ENCODE measurements at regions not wholly inside any gene's neighbourhood (a gene's known extent, or its start where the extent isn't known, plus 50 kb on each side); places are given as distances from the start of the nearest gene placed in this dataset.
"Not testable (repeated sequence)": the region's sequence is repeated elsewhere in the genome, so short reads cannot be mapped to it uniquely, and the experiment has no call there.

DNA sequence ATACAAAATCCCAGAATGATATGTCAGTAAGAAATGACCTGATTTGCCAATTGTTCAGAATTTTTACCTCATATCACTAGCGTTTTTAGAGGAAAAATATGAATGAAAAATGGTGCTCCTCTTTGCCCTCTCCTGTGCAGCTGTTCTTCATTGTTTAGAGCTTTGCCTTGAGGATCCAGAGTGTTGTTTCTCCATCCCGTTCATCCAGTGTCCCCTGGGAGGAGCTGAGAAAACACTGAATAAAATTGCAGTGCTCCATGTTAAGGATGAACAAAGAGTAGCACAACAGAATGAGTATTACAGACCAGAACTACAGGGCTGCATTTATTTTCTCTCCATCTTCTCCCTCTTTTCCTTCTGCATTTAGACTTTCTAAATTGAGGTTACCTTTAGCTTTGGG is 133.1 kb downstream of the ADCYAP1 start:
- ATAC-seq (ENCODE audit: insufficient read depth, low read depth) (no peak), DNase-seq (no peak)
- Histone ChIP-seq H3K27me3 (ENCODE audit: insufficient read depth, low read length, poor library complexity) (no peaks in the 10 kb centered on the region), H3K4me1 (ENCODE audit: insufficient read depth, low read length) (no peaks in the 10 kb centered on the region), H2AFZ (ENCODE audit: low read depth, low read length) (no peak overlapping the region), H3K9ac (ENCODE audit: low read depth, low read length) (no peak overlapping the region), H3K79me2 (ENCODE audit: insufficient read depth, low read length) (no peaks in the 10 kb centered on the region), H4K20me1 (ENCODE audit: insufficient read depth, low read length) (no peaks in the 10 kb centered on the region), H3K9me3 (ENCODE audit: insufficient read depth, low read length, severe bottlenecking) (no peaks in the 10 kb centered on the region), H3K27ac (ENCODE audit: low read length) (no peak overlapping the region), H3K36me3 (ENCODE audit: insufficient read depth, low read length) (no peaks in the 10 kb centered on the region), H3K4me3 (ENCODE audit: low read depth in 1 of 2, low read length in 2 of 2) (no peak overlapping the region), H3K4me2 (ENCODE audit: insufficient read depth, low read length) (no peak overlapping the region)
- TF ChIP-seq EZH2 (IDR thresholded peaks at IDR 0.05; ENCODE audit: borderline replicate concordance, low read depth, low read length, severe bottlenecking) (no peak), CTCF (IDR thresholded peaks at IDR 0.05; ENCODE audit: borderline replicate concordance, extremely low read depth, low read length, poor library complexity, severe bottlenecking) (no peak)

GRCh38 chr18:1039421-1039820 is 134.8 kb downstream of the ADCYAP1 start:
- TF ChIP-seq CTCF (IDR thresholded peaks at IDR 0.05; ENCODE audit: borderline replicate concordance, extremely low read depth, low read length, poor library complexity, severe bottlenecking) (no peak), EZH2 (IDR thresholded peaks at IDR 0.05; ENCODE audit: borderline replicate concordance, low read depth, low read length, severe bottlenecking) (no peak)
- no peak for ATAC-seq (ENCODE audit: insufficient read depth, low read depth)
- no peaks in the 10 kb centered on the region for H3K79me2 ChIP-seq (ENCODE audit: insufficient read depth, low read length)

GRCh38 chr18:1043039-1043438 is 138.4 kb downstream of the ADCYAP1 start:
- H3K4me1 ChIP-seq (ENCODE audit: insufficient read depth, low read length); H3K27ac ChIP-seq (ENCODE audit: low read length); H3K9me3 ChIP-seq (ENCODE audit: insufficient read depth, low read length, severe bottlenecking); H2AFZ ChIP-seq (ENCODE audit: low read depth, low read length); H3K4me3 ChIP-seq (ENCODE audit: low read depth in 1 of 2, low read length in 2 of 2); ATAC-seq (ENCODE audit: insufficient read depth, low read depth); H4K20me1 ChIP-seq (ENCODE audit: insufficient read depth, low read length); H3K79me2 ChIP-seq (ENCODE audit: insufficient read depth, low read length); H3K4me2 ChIP-seq (ENCODE audit: insufficient read depth, low read length); H3K9ac ChIP-seq (ENCODE audit: low read depth, low read length); H3K36me3 ChIP-seq (ENCODE audit: insufficient read depth, low read length); H3K27me3 ChIP-seq (ENCODE audit: insufficient read depth, low read length, poor library complexity); DNase-seq: not testable (repeated sequence)

More at GRCh38 chr18:1039421-1039820, 134.8 kb downstream of the ADCYAP1 start:
- Histone ChIP-seq H3K36me3 (ENCODE audit: insufficient read depth, low read length) (no peaks in the 10 kb centered on the region), H3K27ac (ENCODE audit: low read length) (no peak overlapping the region), H3K4me2 (ENCODE audit: insufficient read depth, low read length) (no peak overlapping the region), H3K27me3 (ENCODE audit: insufficient read depth, low read length, poor library complexity) (no peaks in the 10 kb centered on the region), H3K9me3 (ENCODE audit: insufficient read depth, low read length, severe bottlenecking) (no peaks in the 10 kb centered on the region), H3K4me3 (ENCODE audit: low read depth in 1 of 2, low read length in 2 of 2) (no peak overlapping the region), H3K4me1 (ENCODE audit: insufficient read depth, low read length) (no peaks in the 10 kb centered on the region), H2AFZ (ENCODE audit: low read depth, low read length) (no peak overlapping the region), H4K20me1 (ENCODE audit: insufficient read depth, low read length) (no peaks in the 10 kb centered on the region), H3K9ac (ENCODE audit: low read depth, low read length) (no peak overlapping the region)
- no peak for DNase-seq

- DNase-seq: no peak
- no peaks in the 10 kb centered on the region for H3K9me3 ChIP-seq (ENCODE audit: insufficient read depth, low read length, severe bottlenecking)
- H3K9ac ChIP-seq (ENCODE audit: low read depth, low read length): no peak overlapping the region
- H2AFZ ChIP-seq (ENCODE audit: low read depth, low read length): no peak overlapping the region
- ATAC-seq (ENCODE audit: insufficient read depth, low read depth): no peak
- H3K4me3 ChIP-seq (ENCODE audit: low read depth in 1 of 2, low read length in 2 of 2): no peak overlapping the region
- H3K36me3 ChIP-seq (ENCODE audit: insufficient read depth, low read length): no peaks in the 10 kb centered on the region
- H3K27me3 ChIP-seq (ENCODE audit: insufficient read depth, low read length, poor library complexity): no peaks in the 10 kb centered on the region
- no peak overlapping the region for H3K4me2 ChIP-seq (ENCODE audit: insufficient read depth, low read length)
- H3K79me2 ChIP-seq (ENCODE audit: insufficient read depth, low read length): no peaks in the 10 kb centered on the region
- no peaks in the 10 kb centered on the region for H3K4me1 ChIP-seq (ENCODE audit: insufficient read depth, low read length)
- TF ChIP-seq EZH2 (IDR thresholded peaks at IDR 0.05; ENCODE audit: borderline replicate concordance, low read depth, low read length, severe bottlenecking) (no peak), CTCF (IDR thresholded peaks at IDR 0.05; ENCODE audit: borderline replicate concordance, extremely low read depth, low read length, poor library complexity, severe bottlenecking) (no peak)
- no peak overlapping the region for H3K27ac ChIP-seq (ENCODE audit: low read length)
- H4K20me1 ChIP-seq (ENCODE audit: insufficient read depth, low read length): no peaks in the 10 kb centered on the region
Measured at GRCh38 chr18:1045658-1046057, 141.0 kb downstream of the ADCYAP1 start.

All from DND-41 (cell line).